Mesendoderm (in vitro differentiated cells): ENCODE measurements at regions not wholly inside any gene's neighbourhood (a gene's known extent, or its start where the extent isn't known, plus 50 kb on each side); places are given as distances from the start of the nearest gene placed in this dataset.

Experiments used
- DNase-seq: peaks from one replicate; pipeline ENCODE4 v3.0.0; 2013
- H2AK5ac ChIP-seq: 2 replicates; pipeline ENCODE4 v1.6.1; 2013; ENCODE audit warnings: low read length, inconsistent platforms
- H2BK120ac ChIP-seq: 2 replicates; pipeline ENCODE4 v1.6.1; 2013; ENCODE audit warnings: low read depth, mild to moderate bottlenecking, low read length, moderate library complexity, mixed read lengths
- H2BK15ac ChIP-seq: replicated peaks from 2 replicates; pipeline ENCODE4 v1.6.1; 2013; ENCODE audit warnings: low read depth, mild to moderate bottlenecking, moderate library complexity
- H2BK5ac ChIP-seq: 2 replicates; pipeline ENCODE4 v1.6.1; 2013; ENCODE audit warnings: low read length, inconsistent platforms
- H3K18ac ChIP-seq: 2 replicates; pipeline ENCODE4 v1.6.1; 2013; ENCODE audit warnings: mild to moderate bottlenecking, low read length, mixed read lengths
- H3K23ac ChIP-seq: one replicate; pipeline ENCODE4 v1.6.1; 2013; ENCODE audit warnings: low read length
- H3K27ac ChIP-seq: 2 replicates; pipeline ENCODE4 v1.5.1; 2013; ENCODE audit warnings: low read depth, mild to moderate bottlenecking, inconsistent platforms, low read length, moderate library complexity
- H3K27me3 ChIP-seq: 2 replicates; pipeline ENCODE4 v1.6.1; 2013; ENCODE audit warnings: low read length, control low read depth, mild to moderate bottlenecking, inconsistent platforms; ENCODE audit not compliant: insufficient read depth, poor library complexity
- H3K36me3 ChIP-seq: 2 replicates; pipeline ENCODE4 v1.6.1; 2013; ENCODE audit warnings: low read length, inconsistent platforms; ENCODE audit not compliant: control insufficient read depth, insufficient read depth
- H3K4ac ChIP-seq: one replicate; pipeline ENCODE4 v1.6.1; 2013; ENCODE audit warnings: low read depth, mild to moderate bottlenecking, low read length, moderate library complexity
- H3K4me1 ChIP-seq: 2 replicates; pipeline ENCODE4 v1.6.1; 2013; ENCODE audit warnings: low read depth, low read length, inconsistent platforms; ENCODE audit not compliant: control insufficient read depth
- H3K4me2 ChIP-seq: 2 replicates; pipeline ENCODE4 v1.6.1; 2013; ENCODE audit warnings: low read length
- H3K4me3 ChIP-seq: 2 replicates; pipeline ENCODE4 v1.5.1; 2013; ENCODE audit warnings: mild to moderate bottlenecking, low read length
- H3K56ac ChIP-seq: one replicate; pipeline ENCODE4 v1.6.1; 2013; ENCODE audit warnings: low read length
- H3K79me1 ChIP-seq: 2 replicates; pipeline ENCODE4 v1.6.1; 2013; ENCODE audit warnings: low read length, inconsistent platforms
- H3K79me2 ChIP-seq: 2 replicates; pipeline ENCODE4 v1.6.1; 2013; ENCODE audit warnings: mild to moderate bottlenecking, low read length; ENCODE audit not compliant: control insufficient read depth, insufficient read depth
- H3K9ac ChIP-seq: 2 replicates; pipeline ENCODE4 v1.6.1; 2013; ENCODE audit warnings: low read length, inconsistent platforms
- H4K5ac ChIP-seq: one replicate; pipeline ENCODE4 v1.6.1; 2013; ENCODE audit warnings: low read length
- H4K8ac ChIP-seq: one replicate; pipeline ENCODE4 v1.6.1; 2013; ENCODE audit warnings: low read depth, mild to moderate bottlenecking, control low read depth, low read length, moderate library complexity
- WGBS: extraction: QIAGEN DNeasy Blood & Tissue Kit; methylation state at CpG from one replicate; pipeline ENCODE4 v1.1.7; 2013; ENCODE audit warnings: low lambda C conversion rate, missing lambda C conversion rate; ENCODE audit not compliant: insufficient coverage; ENCODE audit errors: extremely low coverage; 5-methylcytosine and 5-hydroxymethylcytosine counted together

DNA sequence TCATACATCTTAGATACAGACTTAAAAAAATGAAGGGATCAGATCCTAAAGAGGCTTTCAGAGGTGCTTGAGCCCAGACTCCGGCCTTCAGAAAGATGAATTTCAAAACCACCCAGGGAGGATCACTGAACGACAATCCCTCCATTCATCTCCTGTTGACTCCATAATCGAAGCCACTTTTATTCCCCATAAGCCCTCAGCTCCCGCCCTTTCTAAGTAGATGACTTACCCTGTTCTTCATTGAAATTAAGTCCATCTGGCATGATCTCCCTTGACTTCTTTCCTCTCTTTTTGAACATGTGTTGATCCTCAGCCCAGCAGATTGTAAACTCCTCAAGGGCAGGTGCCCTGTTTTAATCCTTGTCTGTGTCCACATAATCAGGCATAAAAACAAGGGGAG is 50.8 kb upstream of the ASTN2 start:
- Histone ChIP-seq H3K9ac (no peak overlapping the region), H4K5ac (no peak overlapping the region), H3K4me2 (no peak overlapping the region), H3K18ac (no peak overlapping the region), H3K27me3 (no peaks in the 10 kb centered on the region), H3K4ac (no peak overlapping the region), H3K4me3 (no peak overlapping the region), H3K4me1 (peaks cover 4% of the 10 kb centered on the region), H2BK120ac (no peak overlapping the region), H3K23ac (no peak overlapping the region), H2AK5ac (no peak overlapping the region), H2BK5ac (no peak overlapping the region), H3K79me2 (no peaks in the 10 kb centered on the region), H3K79me1 (no peaks in the 10 kb centered on the region), H3K27ac (no peak overlapping the region), H4K8ac (no peak overlapping the region), H2BK15ac (no peak overlapping the region), H3K56ac (no peak overlapping the region), H3K36me3 (no peaks in the 10 kb centered on the region)
- no peak for DNase-seq
- WGBS = no CpG with 5 or more reads among the region's 4 CpGs

DNA sequence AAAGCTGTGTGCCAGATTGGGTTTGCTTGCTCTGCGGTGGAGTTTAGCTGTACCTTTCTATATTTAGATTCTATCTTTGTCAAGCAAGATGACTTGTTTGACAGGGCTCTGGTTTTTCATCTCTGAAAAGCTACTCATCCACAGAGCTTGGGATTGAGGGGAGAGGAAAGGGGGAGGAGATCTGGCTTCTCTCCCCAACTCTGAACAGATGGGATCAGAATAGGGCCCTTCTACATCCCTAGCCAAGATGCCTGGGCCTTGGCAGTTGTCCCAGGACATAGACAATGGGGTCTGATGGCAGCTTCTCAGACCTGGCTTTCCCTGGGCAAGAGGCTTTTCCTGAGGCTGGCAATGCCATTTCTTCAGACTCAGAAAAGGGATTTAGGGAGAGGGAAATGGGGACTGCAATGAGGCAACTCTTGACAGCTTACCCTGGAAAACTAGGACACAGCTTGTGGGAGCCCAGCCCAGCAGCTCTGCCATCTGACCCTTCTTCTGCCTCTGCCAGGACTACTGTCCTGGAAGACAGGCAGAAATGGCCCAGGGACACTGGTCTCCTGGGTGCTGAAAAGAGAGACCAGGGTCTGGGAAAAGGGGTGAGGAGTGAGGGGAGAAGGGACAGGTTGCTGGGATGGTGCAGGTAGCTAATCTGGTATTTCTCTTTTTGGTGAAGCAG is 50.2 kb upstream of the ASTN2 start:
- H3K56ac ChIP-seq = no peak overlapping the region
- no peaks in the 10 kb centered on the region for H3K79me2 ChIP-seq
- H2BK120ac ChIP-seq = no peak overlapping the region
- no peak overlapping the region for H4K5ac ChIP-seq
- no peaks in the 10 kb centered on the region for H3K27me3 ChIP-seq
- no peak overlapping the region for H3K9ac ChIP-seq
- H3K27ac ChIP-seq = no peak overlapping the region
- H3K4me1 ChIP-seq = peaks cover 1% of the 10 kb centered on the region
- no peak for DNase-seq
- no peak overlapping the region for H3K4me3 ChIP-seq
- no peak overlapping the region for H3K4me2 ChIP-seq
- no peak overlapping the region for H2AK5ac ChIP-seq
- H3K79me1 ChIP-seq = no peaks in the 10 kb centered on the region
- H3K4ac ChIP-seq = no peak overlapping the region
- no peak overlapping the region for H2BK5ac ChIP-seq
- no peak overlapping the region for H4K8ac ChIP-seq
- H3K18ac ChIP-seq = no peak overlapping the region
- no peaks in the 10 kb centered on the region for H3K36me3 ChIP-seq
- WGBS = no CpG with 5 or more reads among the region's 1 CpG
- no peak overlapping the region for H3K23ac ChIP-seq
- H2BK15ac ChIP-seq = no peak overlapping the region
